Central memory CD8-positive, alpha-beta T cell (primary cell): ENCODE measurements at regions not wholly inside any gene's neighbourhood (a gene's known extent, or its start where the extent isn't known, plus 50 kb on each side); places are given as distances from the start of the nearest gene placed in this dataset.

Experiments
- ATAC-seq: fragments of 150-1000 bp; cut with Tn5 transposase; replicated peaks from 2 replicates; pipeline ENCODE4 v1.10.0; 2022; ENCODE audit warnings: mild to moderate bottlenecking, moderate FRiP score, moderate number of reproducible peaks; ENCODE audit not compliant: poor library complexity, severe bottlenecking; ENCODE audit errors: extremely low read depth
- DNase-seq, 2 donors: peaks; one replicate each; pipeline ENCODE4 v3.0.0; 2021; ENCODE audit warnings: low spot score in 2 of 2
- H3K27ac Mint-ChIP-seq: one replicate; pipeline ENCODE4 v1.8.0; 2022; ENCODE audit warnings: low read depth, mild to moderate bottlenecking, moderate library complexity, mixed read lengths
- H3K27me3 Mint-ChIP-seq: one replicate; pipeline ENCODE4 v1.8.0; 2022; ENCODE audit warnings: mixed read lengths
- H3K36me3 Mint-ChIP-seq: one replicate; pipeline ENCODE4 v1.8.0; 2022; ENCODE audit warnings: mild to moderate bottlenecking, moderate library complexity, mixed read lengths; ENCODE audit not compliant: insufficient read depth
- H3K4me1 Mint-ChIP-seq: one replicate; pipeline ENCODE4 v1.8.0; 2022; ENCODE audit warnings: mixed read lengths
- H3K4me3 Mint-ChIP-seq: one replicate; pipeline ENCODE4 v1.8.0; 2022; ENCODE audit warnings: mild to moderate bottlenecking, moderate library complexity, mixed read lengths
- H3K9me3 Mint-ChIP-seq: one replicate; pipeline ENCODE4 v1.8.0; 2022; ENCODE audit warnings: mixed read lengths

GRCh38 chr22:49626361-49627216, 201.1 kb downstream of the BRD1 start:
- no peak overlapping the region for H3K27ac Mint-ChIP-seq
- no peaks in the 10 kb centered on the region for H3K9me3 Mint-ChIP-seq
- H3K36me3 Mint-ChIP-seq: no peaks in the 10 kb centered on the region
- H3K4me1 Mint-ChIP-seq: peaks cover 20% of the 10 kb centered on the region
- DNase-seq (no peak), ATAC-seq (no peak)
- H3K4me3 Mint-ChIP-seq: no peak overlapping the region
- no peaks in the 10 kb centered on the region for H3K27me3 Mint-ChIP-seq

DNA sequence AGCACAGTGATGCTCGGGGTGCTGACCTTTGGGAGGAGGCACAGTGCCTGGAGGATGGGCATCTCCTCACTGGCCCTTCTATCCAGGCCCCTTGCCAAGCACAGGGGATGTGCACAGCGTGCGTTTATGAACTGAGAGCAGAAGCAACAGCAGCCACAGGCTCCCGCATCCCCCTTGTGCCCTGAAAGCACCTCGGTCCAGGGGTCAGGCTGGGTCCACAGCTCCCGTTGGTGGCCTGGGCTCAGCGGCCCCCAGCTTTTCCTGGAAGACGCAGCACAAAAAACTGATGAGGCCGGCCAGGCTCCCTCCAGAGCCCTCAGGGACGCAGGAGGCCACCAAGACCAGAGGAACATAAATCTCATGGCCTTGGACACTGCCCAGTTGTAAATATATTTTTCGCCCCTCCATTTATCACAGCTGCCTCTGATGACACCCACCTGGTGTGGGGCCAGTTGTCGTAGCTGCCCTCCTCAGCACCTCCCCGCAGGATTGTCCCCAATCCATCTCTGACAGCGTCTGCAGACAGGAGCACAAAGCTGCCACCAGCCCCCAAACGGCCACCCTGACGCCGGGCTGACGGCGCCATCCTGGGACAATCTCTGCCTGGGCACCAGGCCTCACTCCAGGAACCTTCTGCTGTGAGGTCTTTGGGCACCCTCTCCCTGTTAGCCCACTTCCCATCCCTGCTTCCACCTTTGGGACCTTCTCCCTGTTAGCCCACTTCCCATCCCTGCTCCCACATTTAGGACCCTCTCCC, 203.1 kb downstream of the BRD1 start:
- no peak for ATAC-seq
- Mint-ChIP-seq H3K4me3 (no peak overlapping the region), H3K9me3 (no peaks in the 10 kb centered on the region), H3K36me3 (no peaks in the 10 kb centered on the region), H3K27ac (no peak overlapping the region), H3K27me3 (no peaks in the 10 kb centered on the region), H3K4me1 (peaks cover 14% of the 10 kb centered on the region)
- no peak for DNase-seq

DNA sequence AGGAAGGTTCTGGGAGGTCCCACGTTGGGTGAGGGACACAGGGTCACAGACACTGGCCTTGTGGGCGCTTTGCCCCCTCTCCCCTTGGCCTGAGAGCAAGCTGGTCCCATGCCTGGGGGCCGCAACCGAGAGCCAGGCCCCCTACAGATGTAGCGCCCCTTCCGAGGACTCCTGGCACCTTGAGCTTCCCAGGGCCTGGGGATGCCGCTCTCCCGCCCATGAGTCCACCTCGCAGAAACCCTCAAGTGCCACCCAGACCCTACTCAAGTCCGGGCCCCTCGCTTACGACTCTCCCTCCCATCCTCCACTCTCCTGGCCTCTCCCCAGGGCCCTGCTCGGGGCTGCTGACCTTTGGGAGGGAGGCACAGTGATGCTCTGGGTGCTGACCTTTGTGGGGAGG, 204.0 kb downstream of the BRD1 start:
- H3K36me3 Mint-ChIP-seq: no peaks in the 10 kb centered on the region
- H3K27ac Mint-ChIP-seq: no peak overlapping the region
- H3K27me3 Mint-ChIP-seq: no peaks in the 10 kb centered on the region
- no peaks in the 10 kb centered on the region for H3K9me3 Mint-ChIP-seq
- H3K4me3 Mint-ChIP-seq: no peak overlapping the region
- no peak for ATAC-seq
- DNase-seq: no peak
- peaks cover 19% of the 10 kb centered on the region for H3K4me1 Mint-ChIP-seq

- H3K4me1 Mint-ChIP-seq: peaks cover 25% of the 10 kb centered on the region
- H3K9me3 Mint-ChIP-seq: no peaks in the 10 kb centered on the region
- no peak overlapping the region for H3K4me3 Mint-ChIP-seq
- DNase-seq (no peak), ATAC-seq (no peak)
- no peaks in the 10 kb centered on the region for H3K36me3 Mint-ChIP-seq
- H3K27ac Mint-ChIP-seq: no peak overlapping the region
- H3K27me3 Mint-ChIP-seq: no peaks in the 10 kb centered on the region
These were observed 204.5 kb downstream of the BRD1 start for GRCh38 chr22:49623176-49623575.

DNA sequence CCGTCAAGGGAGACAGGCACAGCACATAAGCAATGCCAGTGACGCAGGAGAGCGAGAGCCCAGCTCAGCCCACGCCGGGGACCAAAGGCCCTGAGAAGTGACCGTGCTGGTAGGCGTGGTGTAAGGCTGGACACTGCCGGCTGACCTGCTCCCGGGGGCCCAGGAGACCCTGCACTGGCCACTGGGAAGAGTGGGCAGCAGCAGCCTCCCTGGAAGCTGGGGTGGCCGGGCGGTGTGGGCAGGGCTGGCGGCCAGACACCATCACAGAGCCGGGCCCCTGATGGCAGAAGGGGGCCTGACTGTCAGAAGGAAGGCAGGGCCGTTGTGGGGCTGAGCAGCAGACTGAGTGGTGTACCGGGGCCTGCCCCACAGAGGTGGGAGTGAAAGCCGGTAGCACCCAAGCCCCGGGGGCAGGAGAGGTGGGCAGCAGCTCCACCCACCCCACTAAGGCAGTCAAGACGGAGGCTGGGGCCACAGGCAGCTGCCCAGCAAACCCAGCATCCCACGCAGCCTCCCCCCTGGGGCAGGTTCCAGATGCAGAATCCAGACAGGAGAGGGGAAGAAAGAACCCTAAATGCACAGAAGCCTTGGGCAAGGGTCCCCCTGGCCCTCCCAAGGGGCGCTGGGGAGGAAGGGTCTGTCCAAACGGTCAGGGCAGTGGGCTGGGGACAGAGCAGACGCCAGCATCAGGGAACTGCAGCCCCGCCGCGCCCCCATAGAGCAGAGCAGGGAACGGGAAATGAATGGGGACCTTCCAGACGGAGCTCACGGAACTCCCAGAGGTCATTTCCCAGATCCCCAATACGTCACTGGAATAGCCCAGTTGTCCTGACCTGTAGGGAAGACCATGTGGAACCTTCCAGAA, 205.2 kb downstream of the BRD1 start:
- Mint-ChIP-seq H3K9me3 (no peaks in the 10 kb centered on the region), H3K4me3 (no peak overlapping the region), H3K36me3 (no peaks in the 10 kb centered on the region), H3K27me3 (no peaks in the 10 kb centered on the region), H3K27ac (no peak overlapping the region), H3K4me1 (peaks cover 28% of the 10 kb centered on the region)
- ATAC-seq: no peak
- DNase-seq: no peak

DNA sequence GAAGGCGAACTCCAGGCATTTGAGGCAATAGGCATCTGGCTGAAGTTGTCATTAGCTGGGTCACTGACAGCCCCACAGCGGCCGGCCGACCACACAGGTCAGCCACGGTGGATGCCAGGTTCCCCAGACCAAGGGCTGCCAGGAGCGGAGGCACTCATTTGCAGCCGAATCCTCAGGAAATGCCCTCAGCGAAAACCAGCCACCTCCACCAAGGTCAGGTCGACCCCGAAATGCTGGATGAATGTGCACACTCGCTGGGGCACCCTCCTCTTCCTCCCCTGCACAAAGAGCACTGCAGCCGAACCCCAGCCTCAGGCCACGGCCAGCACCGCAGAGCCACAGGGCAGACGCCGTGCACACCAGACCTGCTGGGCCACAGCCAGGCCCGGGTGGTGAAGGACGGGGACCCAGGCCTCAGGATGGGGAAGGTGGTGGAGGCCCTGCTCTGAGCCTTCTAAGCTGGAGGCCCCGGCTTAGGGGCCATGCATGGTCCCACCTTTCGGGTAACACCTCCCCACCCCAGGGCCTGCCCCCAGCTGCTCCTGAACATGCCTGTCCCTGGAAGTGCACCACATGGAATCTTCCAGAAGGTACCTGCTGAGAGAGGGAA, 206.0 kb downstream of the BRD1 start:
- Mint-ChIP-seq H3K9me3 (no peaks in the 10 kb centered on the region), H3K27me3 (no peaks in the 10 kb centered on the region), H3K36me3 (no peaks in the 10 kb centered on the region), H3K4me3 (no peak overlapping the region), H3K27ac (no peak overlapping the region), H3K4me1 (peaks cover 28% of the 10 kb centered on the region)
- ATAC-seq: no peak
- no peak for DNase-seq

DNA sequence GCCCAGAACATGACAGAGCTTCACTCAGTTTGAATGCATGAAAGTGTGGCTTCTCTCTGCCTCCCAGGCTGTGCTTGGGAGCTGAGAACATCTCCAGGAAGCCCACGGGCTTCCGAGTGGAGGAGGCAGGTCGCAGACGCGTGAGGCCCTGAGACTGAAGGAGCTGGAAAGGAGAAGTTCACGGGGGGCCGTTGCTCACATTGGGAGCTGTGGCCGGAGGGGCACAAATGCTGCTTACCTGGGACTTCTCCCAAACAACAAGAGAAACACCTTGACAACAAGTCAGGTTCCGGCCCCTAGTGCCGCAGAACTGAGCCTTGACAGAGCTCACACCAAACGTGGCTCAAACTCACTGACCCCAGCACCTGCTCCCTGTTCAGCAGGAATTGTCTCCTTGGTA, 207.0 kb downstream of the BRD1 start:
- DNase-seq: no peak
- Mint-ChIP-seq H3K36me3 (no peaks in the 10 kb centered on the region), H3K9me3 (no peaks in the 10 kb centered on the region), H3K27ac (no peak overlapping the region), H3K4me1 (peaks cover 27% of the 10 kb centered on the region), H3K4me3 (no peak overlapping the region), H3K27me3 (no peaks in the 10 kb centered on the region)
- no peak for ATAC-seq

GRCh38 chr22:49620003-49620556, 207.6 kb downstream of the BRD1 start:
- no peaks in the 10 kb centered on the region for H3K9me3 Mint-ChIP-seq
- H3K27ac Mint-ChIP-seq: no peak overlapping the region
- ATAC-seq: no peak
- peaks cover 21% of the 10 kb centered on the region for H3K4me1 Mint-ChIP-seq
- no peaks in the 10 kb centered on the region for H3K36me3 Mint-ChIP-seq
- H3K4me3 Mint-ChIP-seq: no peak overlapping the region
- no peak for DNase-seq
- no peaks in the 10 kb centered on the region for H3K27me3 Mint-ChIP-seq

DNA sequence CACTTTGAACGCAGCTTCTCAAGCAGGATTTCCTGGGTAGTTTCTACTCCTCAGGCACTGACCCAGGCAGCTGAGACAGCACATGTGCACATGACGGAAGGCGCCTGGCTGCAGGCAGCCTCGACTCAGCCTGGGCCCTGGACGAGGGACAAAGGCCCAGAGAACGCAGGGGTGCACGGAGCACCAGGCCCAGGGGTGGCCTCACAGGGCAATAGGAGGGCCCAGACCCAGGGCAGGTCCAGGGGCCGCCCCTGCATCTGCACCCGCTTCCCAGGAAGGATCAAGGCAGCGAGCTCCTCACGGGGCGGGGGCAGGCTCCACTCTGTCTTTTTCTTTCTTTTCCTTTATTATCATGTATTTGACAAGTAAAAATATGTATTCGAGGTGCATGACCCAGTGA, 208.4 kb downstream of the BRD1 start:
- H3K27me3 Mint-ChIP-seq: no peaks in the 10 kb centered on the region
- DNase-seq (no peak), ATAC-seq (no peak)
- H3K4me3 Mint-ChIP-seq: no peak overlapping the region
- H3K9me3 Mint-ChIP-seq: no peaks in the 10 kb centered on the region
- no peak overlapping the region for H3K27ac Mint-ChIP-seq
- peaks cover 19% of the 10 kb centered on the region for H3K4me1 Mint-ChIP-seq
- no peaks in the 10 kb centered on the region for H3K36me3 Mint-ChIP-seq

DNA sequence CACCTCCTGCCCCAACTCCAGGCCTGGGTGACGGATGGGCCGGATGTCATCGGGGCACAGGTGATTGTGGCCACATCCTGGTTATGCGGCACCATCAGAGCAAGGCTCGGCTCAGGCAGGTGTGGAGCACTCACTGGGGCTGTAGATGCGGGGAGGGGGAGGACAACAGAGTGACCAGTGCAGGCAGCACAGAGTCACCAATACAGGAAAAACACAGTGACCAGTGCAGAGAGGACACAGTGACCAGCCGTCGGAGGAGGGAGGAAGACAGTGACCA, 209.1 kb downstream of the BRD1 start:
- ATAC-seq (no peak), DNase-seq (no peak)
- Mint-ChIP-seq H3K9me3 (no peaks in the 10 kb centered on the region), H3K4me1 (peaks cover 19% of the 10 kb centered on the region), H3K36me3 (peaks cover under 1% of the 10 kb centered on the region), H3K4me3 (no peak overlapping the region), H3K27me3 (no peaks in the 10 kb centered on the region), H3K27ac (no peak overlapping the region)

- ATAC-seq (no peak), DNase-seq (no peak)
- Mint-ChIP-seq H3K9me3 (no peaks in the 10 kb centered on the region), H3K4me3 (no peak overlapping the region), H3K27me3 (no peaks in the 10 kb centered on the region), H3K27ac (no peak overlapping the region), H3K4me1 (peaks cover 18% of the 10 kb centered on the region), H3K36me3 (peaks cover 3% of the 10 kb centered on the region)
These were observed 209.6 kb downstream of the BRD1 start for GRCh38 chr22:49617866-49618676.
